ENCODE measurements at regions not wholly inside any gene's neighbourhood (a gene's known extent, or its start where the extent isn't known, plus 50 kb on each side); places are given as distances from the start of the nearest gene placed in this dataset.

- TF ChIP-seq ZBTB11 (CRISPR knock-in tag; IDR thresholded peaks at IDR 0.05) (no peak), CEBPG (CRISPR knock-in tag; IDR thresholded peaks at IDR 0.05) (no peak), CEBPG (tag; conservative IDR thresholded peaks at IDR 0.05 in 1 of 2, IDR thresholded peaks at IDR 0.05 in 1 of 2) (no peak), SMARCE1 (IDR thresholded peaks at IDR 0.05) (no peak)
Measured at GRCh38 chr4:84070289-84070688, 428.8 kb downstream of the NKX6-1 start (continued).

GRCh38 chr4:84063619-84064018 is 435.5 kb downstream of the NKX6-1 start:
- H3K4me3 ChIP-seq, result no peak overlapping the region
- H3K4me2 ChIP-seq (ENCODE audit: insufficient read depth, low read length), result no peak overlapping the region
- in situ Hi-C loops (cut with MboI), result no loop called here
- intact Hi-C loops (cut with micrococcal nuclease), result no loop called here
- no peak for TF ChIP-seq TRIM25 (IDR thresholded peaks at IDR 0.05; ENCODE audit: borderline replicate concordance)
- no peak for TF ChIP-seq HOXB6 (CRISPR knock-in tag; IDR thresholded peaks at IDR 0.05; ENCODE audit: borderline replicate concordance)
- TF ChIP-seq POU5F1 (IDR thresholded peaks at IDR 0.05; ENCODE audit: borderline replicate concordance, low read depth, low read length, partially characterized antibody), result no peak
- no peak for TF ChIP-seq NFE2L1 (tag; IDR thresholded peaks at IDR 0.05; ENCODE audit: borderline replicate concordance, low read depth)
- TF ChIP-seq NFATC3 (IDR thresholded peaks at IDR 0.05), result no peak
- TF ChIP-seq DDX20 (tag; IDR thresholded peaks at IDR 0.05; ENCODE audit: low read depth), result no peak
- H3K4me1 ChIP-seq (replicated peaks in 1 of 2; ENCODE audit: control insufficient read depth in 2 of 2, insufficient read depth in 2 of 2, low read length in 2 of 2), result no peaks in the 10 kb centered on the region
- ChIA-PET CTCF (ENCODE audit: low intra/inter-chr PET ratio) (no interaction called here), POLR2A (interaction anchor here (1.3 kb wide), 1 partner anchor 11 kb away, joined by 4 read pairs; no protein-coding TSS in a partner anchor)
- H3K27me3 ChIP-seq (ENCODE audit: control insufficient read depth in 2 of 2, insufficient read depth in 2 of 2, low read length in 2 of 2), result no peaks in the 10 kb centered on the region
- H3K9ac ChIP-seq (ENCODE audit: insufficient read depth in 1 of 2, low read depth in 2 of 2, low read length in 2 of 2), result no peak overlapping the region
- no peak for ATAC-seq
- H3K36me3 ChIP-seq (ENCODE audit: control insufficient read depth, insufficient read depth, low read length), result no peaks in the 10 kb centered on the region
- FAIRE-seq, result no peak
- no peak for DNase-seq (ENCODE audit: extremely low read depth in 1 of 4, low spot score in 3 of 4)
- H2AFZ ChIP-seq (ENCODE audit: low read depth, low read length), result no peak overlapping the region
- 0% methylated on average over 5 of the region's 5 CpGs for WGBS (ENCODE audit: insufficient coverage, low coverage, missing lambda C conversion rate)
- H3K27ac ChIP-seq (ENCODE audit: extremely low read depth, low read depth, low read length), result no peak overlapping the region
- no peaks in the 10 kb centered on the region for H3K9me1 ChIP-seq (ENCODE audit: control insufficient read depth, insufficient read depth, low read length)
- H3K79me2 ChIP-seq (ENCODE audit: control insufficient read depth, insufficient read depth, low read length), result no peaks in the 10 kb centered on the region
- no peaks in the 10 kb centered on the region for H4K20me1 ChIP-seq (replicated peaks; ENCODE audit: control insufficient read depth, insufficient read depth, low read length)
- no TSS peak for BruUV-seq (replicated peaks)
- no peaks in the 10 kb centered on the region for H3K9me3 ChIP-seq (replicated peaks; ENCODE audit: control insufficient read depth, insufficient read depth, low read depth, low read length)

Measured in K562 (cell line).